MM.1S (cell line): ENCODE measurements at regions not wholly inside any gene's neighbourhood (a gene's known extent, or its start where the extent isn't known, plus 50 kb on each side); places are given as distances from the start of the nearest gene placed in this dataset.

ENCODE experiments used
- DNase-seq: peaks from one replicate; pipeline ENCODE4 v3.0.0-alpha.2; 2015
- H2AFZ ChIP-seq: fragments of 300-600 bp; sonication (generic); 2 replicates; pipeline ENCODE4 v1.6.0; 2016; ENCODE audit warnings: antibody characterized with exemption, low read length
- H3F3A ChIP-seq: fragments of 300-600 bp; sonication (generic); 2 replicates; pipeline ENCODE4 v1.6.1; 2016; ENCODE audit warnings: mild to moderate bottlenecking, antibody characterized with exemption, low read length, moderate library complexity, mixed read lengths; ENCODE audit not compliant: insufficient read depth
- H3K27ac ChIP-seq: fragments of 300-600 bp; sonication (generic); 2 replicates; pipeline ENCODE4 v1.5.1; 2016; ENCODE audit warnings: mild to moderate bottlenecking, low read length
- H3K27me3 ChIP-seq: fragments of 300-600 bp; sonication (generic); replicated peaks from 2 replicates; pipeline ENCODE4 v1.6.0; 2016; ENCODE audit warnings: low read length; ENCODE audit not compliant: insufficient read depth
- H3K36me3 ChIP-seq: fragments of 300-600 bp; sonication (generic); replicated peaks from 2 replicates; pipeline ENCODE4 v1.6.1; 2016; ENCODE audit warnings: mild to moderate bottlenecking, low read length, mixed read lengths; ENCODE audit not compliant: insufficient read depth
- H3K4me1 ChIP-seq: fragments of 300-600 bp; sonication (generic); 2 replicates; pipeline ENCODE4 v1.6.1; 2016; ENCODE audit warnings: low read length, mixed read lengths
- H3K4me2 ChIP-seq: fragments of 300-600 bp; sonication (generic); 2 replicates; pipeline ENCODE4 v1.6.0; 2016; ENCODE audit warnings: low read depth, low read length
- H3K4me3 ChIP-seq: fragments of 300-600 bp; sonication (generic); 2 replicates; pipeline ENCODE4 v1.5.1; 2016; ENCODE audit warnings: low read length, mixed read lengths
- H3K79me2 ChIP-seq: fragments of 300-600 bp; sonication (generic); 2 replicates; pipeline ENCODE4 v1.6.1; 2016; ENCODE audit warnings: mixed run types, low read length, mixed read lengths
- H3K9ac ChIP-seq: fragments of 300-600 bp; sonication (generic); 2 replicates; pipeline ENCODE4 v1.6.1; 2016; ENCODE audit warnings: low read length, mixed read lengths
- H3K9me2 ChIP-seq: fragments of 300-600 bp; sonication (generic); replicated peaks from 2 replicates; pipeline ENCODE4 v1.6.1; 2016; ENCODE audit warnings: mild to moderate bottlenecking, low read length, mixed read lengths; ENCODE audit not compliant: insufficient read depth
- H3K9me3 ChIP-seq: fragments of 300-600 bp; sonication (generic); replicated peaks from 2 replicates; pipeline ENCODE4 v1.6.1; 2016; ENCODE audit warnings: mild to moderate bottlenecking, low read length, mixed read lengths; ENCODE audit not compliant: insufficient read depth
- H4K20me1 ChIP-seq: fragments of 300-600 bp; sonication (generic); 2 replicates; pipeline ENCODE4 v1.6.1; 2016; ENCODE audit warnings: mild to moderate bottlenecking, low read length, moderate library complexity, mixed read lengths; ENCODE audit not compliant: insufficient read depth
- EZH2 ChIP-seq: fragments of 300-600 bp; sonication (generic); optimal IDR thresholded peaks from 2 replicates; pipeline ENCODE3; 2017; ENCODE audit warnings: low read depth, mild to moderate bottlenecking, antibody characterized with exemption, low read length, mixed read lengths
- EZH2phosphoT487 ChIP-seq: fragments of 300-600 bp; sonication (generic); IDR thresholded peaks from 2 replicates; pipeline ENCODE4 v1.6.1; 2018; ENCODE audit warnings: antibody characterized with exemption, low read length
- TF ChIP-seq, protein P1 (sequence below): fragments of 300-600 bp; sonication (generic); IDR thresholded peaks from 2 replicates; pipeline ENCODE4 v1.5.1; 2016; ENCODE audit warnings: antibody characterized with exemption, low read length, mixed read lengths

DNA sequence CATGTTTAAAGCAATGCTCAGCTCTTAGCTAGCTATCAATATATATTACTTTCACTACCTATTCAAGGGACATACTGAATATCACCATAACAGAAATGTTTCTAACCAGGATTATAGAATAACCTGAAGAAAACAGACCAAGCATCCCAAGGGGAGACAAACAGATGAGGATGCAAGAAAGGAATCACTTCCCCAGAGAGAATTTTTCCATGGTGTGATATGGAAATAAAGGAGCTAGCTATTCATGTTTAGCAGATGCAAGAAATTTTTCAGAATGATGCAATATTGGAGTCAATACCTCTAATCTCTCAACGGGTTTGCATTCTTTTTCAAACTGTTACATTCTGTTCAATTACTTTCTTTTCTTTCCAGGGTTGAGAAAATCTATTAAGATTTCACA is 538.9 kb upstream of the FLRT2 start:
- Histone ChIP-seq H3F3A (no peaks in the 10 kb centered on the region), H3K36me3 (no peaks in the 10 kb centered on the region), H3K4me1 (no peaks in the 10 kb centered on the region), H3K4me3 (no peak overlapping the region), H3K27me3 (no peaks in the 10 kb centered on the region), H3K4me2 (no peak overlapping the region), H4K20me1 (no peaks in the 10 kb centered on the region), H3K9ac (no peak overlapping the region), H3K9me3 (no peaks in the 10 kb centered on the region), H3K27ac (no peak overlapping the region), H3K79me2 (no peaks in the 10 kb centered on the region), H2AFZ (no peak overlapping the region), H3K9me2 (no peaks in the 10 kb centered on the region)
- DNase-seq, result no peak
- TF ChIP-seq EZH2, result no peak
- TF ChIP-seq EZH2phosphoT487, result no peak
- TF ChIP-seq, protein P1, sequence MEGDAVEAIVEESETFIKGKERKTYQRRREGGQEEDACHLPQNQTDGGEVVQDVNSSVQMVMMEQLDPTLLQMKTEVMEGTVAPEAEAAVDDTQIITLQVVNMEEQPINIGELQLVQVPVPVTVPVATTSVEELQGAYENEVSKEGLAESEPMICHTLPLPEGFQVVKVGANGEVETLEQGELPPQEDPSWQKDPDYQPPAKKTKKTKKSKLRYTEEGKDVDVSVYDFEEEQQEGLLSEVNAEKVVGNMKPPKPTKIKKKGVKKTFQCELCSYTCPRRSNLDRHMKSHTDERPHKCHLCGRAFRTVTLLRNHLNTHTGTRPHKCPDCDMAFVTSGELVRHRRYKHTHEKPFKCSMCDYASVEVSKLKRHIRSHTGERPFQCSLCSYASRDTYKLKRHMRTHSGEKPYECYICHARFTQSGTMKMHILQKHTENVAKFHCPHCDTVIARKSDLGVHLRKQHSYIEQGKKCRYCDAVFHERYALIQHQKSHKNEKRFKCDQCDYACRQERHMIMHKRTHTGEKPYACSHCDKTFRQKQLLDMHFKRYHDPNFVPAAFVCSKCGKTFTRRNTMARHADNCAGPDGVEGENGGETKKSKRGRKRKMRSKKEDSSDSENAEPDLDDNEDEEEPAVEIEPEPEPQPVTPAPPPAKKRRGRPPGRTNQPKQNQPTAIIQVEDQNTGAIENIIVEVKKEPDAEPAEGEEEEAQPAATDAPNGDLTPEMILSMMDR, result no peak

DNA sequence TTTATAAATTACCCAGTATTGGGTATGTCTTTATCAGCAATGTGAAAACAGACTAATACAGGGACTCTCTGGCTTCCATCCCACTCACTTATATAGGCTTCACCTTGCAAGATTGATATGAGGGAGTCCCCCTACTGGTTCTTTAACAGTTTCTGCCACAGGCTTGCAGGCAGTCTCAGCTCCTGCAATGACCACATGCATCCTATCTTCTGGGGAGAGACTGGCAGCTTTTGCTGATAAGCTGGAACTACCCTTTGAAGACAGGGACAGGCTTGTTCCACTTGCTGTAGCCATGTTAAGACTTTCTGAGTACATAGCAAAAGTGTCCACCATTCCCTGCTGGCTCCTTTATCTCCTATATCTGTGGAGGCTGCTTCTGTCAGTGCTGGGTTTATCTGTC is 531.7 kb upstream of the FLRT2 start:
- Histone ChIP-seq H2AFZ (no peak overlapping the region), H3K9me2 (no peaks in the 10 kb centered on the region), H3K9me3 (no peaks in the 10 kb centered on the region), H3K4me2 (no peak overlapping the region), H3K27me3 (no peaks in the 10 kb centered on the region), H4K20me1 (no peaks in the 10 kb centered on the region), H3K9ac (no peak overlapping the region), H3K79me2 (no peaks in the 10 kb centered on the region), H3K4me3 (no peak overlapping the region), H3K4me1 (no peaks in the 10 kb centered on the region), H3F3A (no peaks in the 10 kb centered on the region), H3K27ac (no peak overlapping the region), H3K36me3 (no peaks in the 10 kb centered on the region)
- TF ChIP-seq EZH2 (no peak), EZH2phosphoT487 (no peak)
- TF ChIP-seq, protein P1, result no peak
- DNase-seq, result no peak

DNA sequence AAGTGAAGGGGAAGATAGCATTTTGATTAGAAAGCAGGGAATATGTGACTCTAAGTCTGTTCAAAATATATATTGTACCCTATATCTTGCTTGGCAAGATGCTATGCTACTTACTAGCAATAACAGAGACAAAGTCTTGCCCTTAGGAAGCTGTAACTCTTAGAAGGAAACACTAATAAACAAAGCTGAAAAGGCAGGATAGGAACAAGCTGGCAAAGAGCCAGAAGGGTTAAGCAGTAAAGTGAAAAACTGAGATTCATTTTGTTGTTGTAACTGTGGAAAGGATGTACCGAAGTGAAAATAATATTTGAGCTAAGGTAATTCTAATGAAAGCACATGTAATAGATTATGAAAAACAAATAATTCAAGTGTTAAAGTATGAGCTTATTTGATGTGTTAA is 527.1 kb upstream of the FLRT2 start:
- Histone ChIP-seq H3K9me3 (no peaks in the 10 kb centered on the region), H3K27ac (no peak overlapping the region), H2AFZ (no peak overlapping the region), H3K79me2 (no peaks in the 10 kb centered on the region), H3F3A (no peaks in the 10 kb centered on the region), H3K36me3 (no peaks in the 10 kb centered on the region), H3K4me1 (no peaks in the 10 kb centered on the region), H3K9ac (no peak overlapping the region), H3K4me3 (no peak overlapping the region), H3K4me2 (no peak overlapping the region), H3K27me3 (no peaks in the 10 kb centered on the region), H4K20me1 (no peaks in the 10 kb centered on the region), H3K9me2 (no peaks in the 10 kb centered on the region)
- DNase-seq, result no peak
- TF ChIP-seq EZH2 (no peak), EZH2phosphoT487 (no peak)
- TF ChIP-seq, protein P1, result no peak
